Bronchial epithelial cell (primary cell): ENCODE measurements at regions not wholly inside any gene's neighbourhood (a gene's known extent, or its start where the extent isn't known, plus 50 kb on each side); places are given as distances from the start of the nearest gene placed in this dataset.
A peak's percentile ranks its signal among the peaks of the same experiment; 100 is the strongest.

ENCODE experiments used
- DNase-seq: peaks from one replicate; pipeline ENCODE4 v3.0.0-alpha.2; 2010; ENCODE audit warnings: low read depth
- FAIRE-seq: peaks from 2 replicates; lab custom pipeline; 2011; peaks lifted over from hg19 to GRCh38; lab: Jason Lieb, UNC
- H3K27me3 ChIP-seq: 2 replicates; pipeline ENCODE4 v1.5.1; 2011; ENCODE audit warnings: low read length; ENCODE audit not compliant: control insufficient read depth, insufficient read depth
- H3K36me3 ChIP-seq: 2 replicates; pipeline ENCODE4 v1.5.1; 2011; ENCODE audit warnings: low read length; ENCODE audit not compliant: control insufficient read depth, insufficient read depth
- H3K4me3 ChIP-seq: 2 replicates; pipeline ENCODE4 v1.5.1; 2011; ENCODE audit warnings: mild to moderate bottlenecking, low read depth, low read length, control low read depth
- TF ChIP-seq, protein P1 (sequence below): IDR thresholded peaks from 2 replicates; pipeline ENCODE4 v1.5.1; 2011; ENCODE audit warnings: mild to moderate bottlenecking, moderate library complexity, low read length, control low read depth, inconsistent platforms; ENCODE audit not compliant: insufficient read depth, severe bottlenecking

DNA sequence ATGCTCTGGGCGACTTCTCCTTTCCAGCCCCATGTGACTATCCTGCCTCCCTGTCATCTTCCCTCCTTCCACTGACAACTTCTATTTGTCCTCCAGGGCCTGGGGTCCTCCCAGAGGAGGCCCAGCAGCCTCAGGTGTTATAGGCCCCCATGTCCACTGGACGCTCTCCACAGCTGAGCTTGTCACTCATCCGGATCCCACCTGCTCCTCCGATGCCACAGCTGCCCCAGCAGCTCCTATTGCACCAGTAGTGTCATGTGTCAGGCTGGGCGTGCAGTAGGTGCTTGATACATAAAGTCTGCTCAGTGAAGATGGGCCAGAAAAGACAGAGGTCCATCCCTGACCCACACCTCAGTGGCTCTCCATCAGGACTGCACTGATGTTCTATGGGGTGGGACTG is 305.7 kb upstream of the MYT1L start:
- no peak overlapping the region for H3K4me3 ChIP-seq
- FAIRE-seq (no peak), DNase-seq (no peak)
- no peaks in the 10 kb centered on the region for H3K27me3 ChIP-seq
- no peaks in the 10 kb centered on the region for H3K36me3 ChIP-seq
- TF ChIP-seq, protein P1, sequence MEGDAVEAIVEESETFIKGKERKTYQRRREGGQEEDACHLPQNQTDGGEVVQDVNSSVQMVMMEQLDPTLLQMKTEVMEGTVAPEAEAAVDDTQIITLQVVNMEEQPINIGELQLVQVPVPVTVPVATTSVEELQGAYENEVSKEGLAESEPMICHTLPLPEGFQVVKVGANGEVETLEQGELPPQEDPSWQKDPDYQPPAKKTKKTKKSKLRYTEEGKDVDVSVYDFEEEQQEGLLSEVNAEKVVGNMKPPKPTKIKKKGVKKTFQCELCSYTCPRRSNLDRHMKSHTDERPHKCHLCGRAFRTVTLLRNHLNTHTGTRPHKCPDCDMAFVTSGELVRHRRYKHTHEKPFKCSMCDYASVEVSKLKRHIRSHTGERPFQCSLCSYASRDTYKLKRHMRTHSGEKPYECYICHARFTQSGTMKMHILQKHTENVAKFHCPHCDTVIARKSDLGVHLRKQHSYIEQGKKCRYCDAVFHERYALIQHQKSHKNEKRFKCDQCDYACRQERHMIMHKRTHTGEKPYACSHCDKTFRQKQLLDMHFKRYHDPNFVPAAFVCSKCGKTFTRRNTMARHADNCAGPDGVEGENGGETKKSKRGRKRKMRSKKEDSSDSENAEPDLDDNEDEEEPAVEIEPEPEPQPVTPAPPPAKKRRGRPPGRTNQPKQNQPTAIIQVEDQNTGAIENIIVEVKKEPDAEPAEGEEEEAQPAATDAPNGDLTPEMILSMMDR = no peak

DNA sequence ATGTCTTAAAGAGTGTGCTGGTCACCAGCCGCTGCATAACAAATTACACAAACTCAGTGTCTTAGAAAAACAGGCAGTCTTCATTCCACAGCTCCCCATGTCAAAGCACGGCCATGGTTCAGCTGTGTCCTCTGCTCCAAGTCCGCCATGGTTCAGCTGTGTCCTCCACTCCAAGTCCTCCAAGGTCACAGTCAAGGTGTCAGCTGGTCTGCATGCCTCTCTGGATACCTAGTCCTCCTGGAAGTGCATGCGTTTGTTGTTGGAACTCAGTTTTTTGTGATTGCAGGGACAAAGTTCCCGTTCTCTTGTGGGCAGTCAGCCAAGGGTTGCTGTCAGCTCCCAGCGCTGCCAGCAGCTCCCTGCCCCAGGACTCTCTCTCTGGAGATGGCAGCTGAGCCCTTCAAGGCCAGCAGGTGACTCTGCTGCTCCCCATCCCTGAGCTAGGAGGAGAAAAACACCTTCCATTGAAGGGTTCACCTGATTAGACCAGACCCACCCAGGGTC is 304.0 kb upstream of the MYT1L start:
- Histone ChIP-seq H3K27me3 (no peaks in the 10 kb centered on the region), H3K36me3 (no peaks in the 10 kb centered on the region), H3K4me3 (no peak overlapping the region)
- DNase-seq = no peak
- TF ChIP-seq, protein P1 = no peak
- no peak for FAIRE-seq

DNA sequence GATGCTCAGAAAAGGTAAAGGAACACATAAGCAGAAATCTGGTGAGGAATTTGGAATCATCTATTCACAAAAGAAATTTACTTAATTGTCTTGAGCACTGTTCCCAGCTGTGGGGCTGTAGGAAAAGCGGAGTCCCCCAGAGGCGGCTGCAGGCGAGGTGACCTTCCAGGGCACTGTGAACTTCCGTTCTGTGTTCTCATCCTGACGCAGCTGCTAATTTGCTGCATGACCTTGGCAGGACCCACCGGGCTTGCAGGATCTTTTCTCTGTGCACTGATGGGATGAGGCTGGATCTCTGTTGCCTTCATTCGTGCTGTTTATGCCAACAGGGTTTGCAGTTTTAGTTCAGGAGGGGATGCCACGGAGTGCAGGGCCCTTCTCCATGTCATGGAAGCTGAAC is 301.9 kb upstream of the MYT1L start:
- no peak overlapping the region for H3K4me3 ChIP-seq
- TF ChIP-seq, protein P1 = no peak
- no peak for FAIRE-seq
- no peaks in the 10 kb centered on the region for H3K36me3 ChIP-seq
- no peaks in the 10 kb centered on the region for H3K27me3 ChIP-seq
- no peak for DNase-seq

DNA sequence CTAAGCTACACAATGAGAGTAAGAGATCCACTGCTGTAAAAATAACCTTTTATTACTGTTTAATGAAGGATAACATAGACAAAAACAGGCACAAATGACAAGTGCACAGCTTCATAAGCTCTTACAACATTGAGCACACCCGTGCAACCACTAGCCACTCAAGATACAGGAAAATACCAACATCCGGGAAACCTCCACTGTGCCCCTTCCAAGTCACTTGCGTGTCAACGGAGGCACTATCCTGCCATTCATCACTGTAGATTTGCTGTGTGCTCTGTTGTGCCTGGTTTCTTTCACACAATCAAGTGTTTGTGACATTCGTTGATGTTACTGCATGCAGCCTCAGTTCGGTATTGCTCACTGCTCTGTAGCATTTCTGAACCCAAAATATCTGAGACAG is 292.9 kb upstream of the MYT1L start:
- DNase-seq = no peak
- TF ChIP-seq, protein P1 = no peak
- Histone ChIP-seq H3K36me3 (no peaks in the 10 kb centered on the region), H3K4me3 (no peak overlapping the region), H3K27me3 (no peaks in the 10 kb centered on the region)
- no peak for FAIRE-seq

DNA sequence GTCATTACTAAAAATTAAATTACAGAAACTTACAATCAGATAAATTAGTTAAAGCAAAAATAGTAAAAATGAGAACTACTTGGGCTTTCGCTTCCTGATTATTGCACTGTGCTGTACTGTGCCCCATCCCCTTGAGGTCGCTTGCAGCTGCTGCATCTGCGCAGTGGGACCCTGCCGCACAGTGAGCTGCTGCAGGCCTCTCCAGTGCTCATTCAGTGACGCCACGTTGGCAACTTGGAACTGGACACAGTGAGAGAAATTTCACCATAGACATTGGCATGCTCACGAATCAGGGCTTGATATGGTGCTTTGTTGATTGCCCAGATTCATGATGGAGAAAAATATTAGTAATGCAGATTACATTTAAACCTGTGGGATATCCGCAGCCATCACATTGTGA is 290.8 kb upstream of the MYT1L start:
- FAIRE-seq (no peak), DNase-seq (no peak)
- H3K4me3 ChIP-seq = no peak overlapping the region
- TF ChIP-seq, protein P1 = no peak
- H3K27me3 ChIP-seq = no peaks in the 10 kb centered on the region
- no peaks in the 10 kb centered on the region for H3K36me3 ChIP-seq

DNA sequence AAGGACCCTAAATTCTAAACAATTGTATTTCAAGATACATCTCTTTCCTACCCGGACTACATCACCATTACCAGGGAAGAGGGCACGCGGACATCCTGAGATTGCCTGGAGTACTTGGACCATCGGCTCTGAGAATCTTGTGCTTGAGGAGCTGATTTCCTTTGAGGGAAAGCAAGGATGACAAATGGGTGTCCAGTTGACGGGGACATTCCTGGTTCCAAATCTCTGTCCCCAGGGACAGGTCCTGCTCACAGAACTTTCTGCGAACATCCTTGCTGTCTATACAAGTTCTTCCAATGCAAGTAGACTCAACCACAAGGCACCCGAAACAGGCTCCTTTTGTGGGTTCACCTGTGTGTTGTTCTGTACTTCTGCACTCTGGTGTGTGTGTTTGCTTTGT is 289.5 kb upstream of the MYT1L start:
- FAIRE-seq (peak; percentile 87), DNase-seq (no peak)
- H3K36me3 ChIP-seq = no peaks in the 10 kb centered on the region
- no peak overlapping the region for H3K4me3 ChIP-seq
- TF ChIP-seq, protein P1 = no peak
- no peaks in the 10 kb centered on the region for H3K27me3 ChIP-seq
